T follicular helper cell (primary cell): ENCODE measurements at regions not wholly inside any gene's neighbourhood (a gene's known extent, or its start where the extent isn't known, plus 50 kb on each side); places are given as distances from the start of the nearest gene placed in this dataset.
A peak's percentile ranks its signal among the peaks of the same experiment; 100 is the strongest.
"Not testable (repeated sequence)": the region's sequence is repeated elsewhere in the genome, so short reads cannot be mapped to it uniquely, and the experiment has no call there.

ENCODE experiments used
- DNase-seq: peaks from one replicate; pipeline ENCODE4 v3.0.0-alpha.2; 2020; ENCODE audit warnings: low read depth

DNA sequence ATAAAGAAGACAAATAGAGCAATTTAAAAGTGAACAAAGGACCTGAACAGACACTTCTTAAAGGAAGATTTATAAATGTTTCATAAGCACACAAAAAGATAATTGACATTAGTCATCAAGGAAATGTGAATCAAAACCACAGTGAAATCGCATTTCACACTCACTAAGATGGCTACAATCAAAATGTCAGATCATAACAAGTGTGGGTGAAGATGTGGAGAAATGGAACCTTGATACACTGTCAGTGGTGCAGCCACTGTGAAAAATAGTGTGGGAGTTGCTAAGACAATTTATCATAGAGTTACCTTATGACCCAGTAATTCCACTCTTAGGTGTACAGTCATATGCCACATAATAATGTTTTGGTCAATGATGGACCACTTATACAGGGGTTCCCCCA, 54.5 kb upstream of the HTR4 start:
- DNase-seq = no peak

DNA sequence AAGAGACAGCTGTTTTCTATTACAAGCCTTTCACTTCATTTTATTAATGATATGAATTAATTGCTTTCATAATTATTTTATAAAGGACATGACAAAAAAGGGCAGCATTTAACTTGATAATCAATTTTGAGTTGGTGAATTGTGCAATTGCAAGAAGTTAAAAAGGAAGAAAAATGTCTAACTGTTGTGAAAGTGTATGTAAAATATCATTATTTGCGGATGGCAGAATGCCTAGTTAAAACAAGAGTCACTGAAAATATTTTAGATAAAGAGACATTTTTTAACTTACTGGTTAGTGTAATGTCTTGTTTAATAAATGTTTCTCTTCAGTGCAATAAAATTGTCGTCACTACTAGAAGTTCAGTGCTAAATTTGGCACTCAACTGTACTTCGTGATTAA, 57.6 kb upstream of the HTR4 start:
- DNase-seq = no peak

DNA sequence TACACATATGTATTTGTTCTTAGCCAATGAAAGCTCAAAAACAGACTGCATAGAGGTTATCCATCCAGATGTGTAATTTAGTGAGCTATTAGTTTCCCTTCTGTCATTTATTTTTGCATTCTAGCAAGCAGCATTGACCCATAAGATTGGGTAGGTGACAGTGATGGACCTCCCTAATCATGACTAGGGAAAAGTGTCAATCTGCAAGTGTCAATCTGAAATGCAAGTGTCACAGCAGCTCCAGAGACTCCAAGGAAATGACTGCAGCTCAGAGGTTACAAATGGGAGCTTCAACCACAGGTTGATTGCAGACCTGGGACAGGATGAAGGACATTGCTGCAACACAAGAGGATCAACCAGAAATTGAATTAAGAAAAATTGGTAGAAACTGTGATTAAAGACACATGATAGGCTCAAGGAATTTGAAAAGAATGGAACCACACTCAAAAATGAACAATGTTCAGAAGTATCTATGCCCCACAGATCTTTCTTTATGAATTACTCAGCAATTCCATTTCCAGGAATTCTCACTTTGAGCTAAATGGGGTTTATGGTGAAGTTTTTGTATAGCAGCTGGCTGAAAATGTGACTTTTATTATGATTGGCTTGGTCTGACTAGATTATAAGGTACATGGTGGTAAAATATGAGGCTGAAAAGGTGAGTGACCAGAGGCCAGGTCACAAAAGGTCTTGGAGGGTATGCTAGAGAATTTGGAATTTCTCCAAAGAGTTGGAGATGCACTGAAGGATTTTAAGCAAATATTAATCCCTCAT, 59.6 kb upstream of the HTR4 start:
- no peak for DNase-seq

DNA sequence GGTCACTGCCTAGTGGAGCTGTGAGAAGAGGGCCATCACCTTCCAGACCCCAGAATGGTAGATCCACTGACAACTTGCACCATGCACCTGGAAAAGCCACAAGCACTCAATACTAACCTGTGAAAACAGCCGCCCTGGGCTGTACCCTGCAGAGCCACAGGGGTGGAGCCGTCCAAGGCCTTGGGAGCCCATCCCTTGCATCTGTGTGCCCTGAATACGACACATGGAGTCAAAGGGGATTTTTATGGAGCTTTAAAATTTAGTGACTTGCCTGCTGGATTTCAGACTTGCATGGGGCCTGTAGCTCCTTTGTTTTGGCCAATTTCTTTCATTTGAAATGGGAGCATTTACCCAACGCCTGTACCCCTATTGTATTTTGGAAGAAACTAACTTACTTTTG, 62.4 kb upstream of the HTR4 start:
- DNase-seq = no peak

DNA sequence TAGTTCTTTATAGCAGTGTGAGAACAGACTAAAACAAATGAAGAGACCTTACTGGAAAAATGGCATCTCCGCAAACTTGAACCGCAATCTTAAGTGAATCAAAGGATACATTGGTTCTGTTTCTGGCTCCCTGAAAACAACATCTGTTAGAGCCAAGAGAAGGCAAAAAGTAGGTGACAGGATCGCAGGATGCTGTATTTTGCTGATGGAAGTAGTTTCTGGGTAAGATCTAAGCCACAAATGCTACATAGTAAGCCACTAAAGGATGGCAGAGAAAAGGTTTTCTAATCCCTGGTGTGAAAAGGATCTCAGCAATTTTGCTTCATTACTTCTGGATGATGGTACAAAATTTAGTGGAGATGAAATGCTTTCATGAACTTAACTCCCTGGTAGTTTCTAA, 63.3 kb upstream of the HTR4 start:
- DNase-seq = no peak

DNA sequence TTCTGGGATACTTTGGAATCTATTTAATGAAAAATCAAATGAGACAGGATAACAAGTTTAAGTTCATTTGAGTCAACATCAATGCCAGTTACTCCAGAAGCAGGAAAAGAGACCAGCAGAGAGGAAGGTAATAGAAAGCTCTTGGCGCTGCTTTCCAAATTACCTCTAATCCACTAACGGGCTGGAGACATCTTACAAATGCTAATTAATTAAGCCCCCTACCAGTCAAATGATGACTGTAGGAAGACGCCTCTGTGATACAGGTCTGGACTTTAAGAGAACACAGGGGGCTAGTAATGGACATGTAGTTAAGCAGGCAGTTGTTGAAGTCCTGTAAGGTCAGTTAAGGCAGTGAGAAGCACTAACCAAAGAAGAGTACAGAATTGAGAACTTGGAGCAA, 65.3 kb upstream of the HTR4 start:
- DNase-seq = no peak

DNA sequence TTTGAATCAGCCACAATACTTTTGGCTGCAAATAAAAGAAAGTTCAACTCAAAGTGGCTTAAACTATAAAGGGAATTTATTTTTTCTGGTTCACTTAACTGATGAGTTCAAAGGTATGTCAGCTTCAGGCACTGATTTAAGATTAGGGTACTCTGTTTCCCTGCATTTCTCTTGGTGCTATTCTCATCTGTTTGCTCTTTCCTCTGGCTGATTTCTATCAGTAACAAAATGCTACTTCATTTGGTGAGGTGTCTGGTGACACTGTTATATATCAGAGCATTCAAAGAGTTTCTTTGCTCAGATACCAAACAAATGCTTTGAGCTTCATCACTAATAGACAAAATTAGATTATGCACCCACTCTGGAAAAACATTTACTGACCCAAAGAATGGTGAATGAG, 65.9 kb upstream of the HTR4 start:
- DNase-seq = no peak

DNA sequence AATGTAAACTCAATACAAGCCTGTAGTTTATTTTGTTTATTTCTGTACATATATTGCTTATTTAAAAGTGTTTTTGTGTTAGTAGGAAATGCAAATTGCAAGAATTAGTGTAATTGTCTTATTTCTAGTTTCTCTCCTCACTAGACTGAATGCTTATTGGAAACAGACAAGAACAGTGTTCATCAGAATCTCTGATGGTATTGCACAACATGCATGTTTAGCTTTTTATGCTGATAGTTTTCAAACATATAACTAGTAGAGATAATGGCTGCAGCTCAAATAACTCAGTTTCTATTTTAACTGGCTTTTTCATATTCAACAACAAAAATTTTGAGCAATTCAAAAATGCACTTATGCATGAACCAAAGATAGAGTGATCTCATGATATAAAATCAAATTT, 68.8 kb upstream of the HTR4 start:
- no peak for DNase-seq

DNA sequence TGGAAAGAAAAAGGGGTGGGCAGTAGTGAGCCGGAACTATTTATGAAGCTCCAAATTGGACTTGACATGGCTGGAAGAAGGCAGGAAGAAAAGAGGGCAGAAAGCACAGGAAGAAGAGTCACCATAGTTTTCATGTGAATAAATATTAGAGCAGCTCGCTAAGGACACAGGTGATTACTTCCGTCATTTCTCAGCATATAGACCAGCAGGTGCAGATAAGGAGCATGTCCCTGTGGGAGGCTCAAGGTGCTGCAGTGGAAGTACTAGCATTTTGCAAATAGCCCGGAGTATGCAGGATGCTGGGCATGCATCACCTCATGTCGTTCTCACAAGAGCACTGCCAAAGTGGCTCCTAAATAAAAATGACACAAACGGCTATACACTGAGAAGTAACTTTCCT, 71.3 kb upstream of the HTR4 start:
- DNase-seq = no peak

DNA sequence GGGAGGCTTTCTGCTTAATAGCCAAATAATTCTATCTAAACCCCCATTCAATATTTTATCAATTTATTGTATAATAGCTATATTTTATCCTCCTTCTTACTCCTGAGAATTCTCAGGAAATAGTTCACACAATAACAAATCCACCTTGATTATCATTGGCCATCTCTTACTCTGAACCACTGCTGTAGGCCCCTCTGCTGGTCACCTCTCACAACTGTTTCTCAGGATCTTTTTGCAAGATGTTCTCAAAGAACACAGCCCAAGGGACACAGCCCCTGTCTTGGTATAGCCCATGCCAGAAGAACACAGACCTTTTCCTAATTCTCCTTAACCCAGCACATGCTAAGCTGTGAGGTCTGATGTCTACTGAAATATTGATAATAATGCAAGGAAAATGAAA, 74.9 kb upstream of the HTR4 start:
- no peak for DNase-seq

DNA sequence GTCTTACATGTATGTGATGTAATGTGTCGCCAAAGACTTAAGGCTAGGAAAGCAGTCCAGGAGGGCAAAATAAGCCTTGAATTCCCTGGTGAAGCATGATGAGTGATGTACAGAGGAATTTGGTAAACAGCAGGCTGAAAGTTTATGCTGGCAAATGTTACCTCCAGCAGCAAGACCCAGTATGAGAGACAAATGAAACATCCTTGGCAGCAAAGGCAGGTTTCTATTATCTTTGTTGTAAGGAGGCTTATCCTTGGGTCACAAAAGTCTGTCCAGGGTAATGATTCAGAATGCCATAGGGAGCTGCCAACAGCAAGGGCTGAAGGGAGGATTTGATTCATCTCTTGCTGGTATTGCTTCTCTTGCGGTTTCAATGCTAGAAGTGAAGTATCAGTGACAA, 75.9 kb upstream of the HTR4 start:
- DNase-seq = no peak

DNA sequence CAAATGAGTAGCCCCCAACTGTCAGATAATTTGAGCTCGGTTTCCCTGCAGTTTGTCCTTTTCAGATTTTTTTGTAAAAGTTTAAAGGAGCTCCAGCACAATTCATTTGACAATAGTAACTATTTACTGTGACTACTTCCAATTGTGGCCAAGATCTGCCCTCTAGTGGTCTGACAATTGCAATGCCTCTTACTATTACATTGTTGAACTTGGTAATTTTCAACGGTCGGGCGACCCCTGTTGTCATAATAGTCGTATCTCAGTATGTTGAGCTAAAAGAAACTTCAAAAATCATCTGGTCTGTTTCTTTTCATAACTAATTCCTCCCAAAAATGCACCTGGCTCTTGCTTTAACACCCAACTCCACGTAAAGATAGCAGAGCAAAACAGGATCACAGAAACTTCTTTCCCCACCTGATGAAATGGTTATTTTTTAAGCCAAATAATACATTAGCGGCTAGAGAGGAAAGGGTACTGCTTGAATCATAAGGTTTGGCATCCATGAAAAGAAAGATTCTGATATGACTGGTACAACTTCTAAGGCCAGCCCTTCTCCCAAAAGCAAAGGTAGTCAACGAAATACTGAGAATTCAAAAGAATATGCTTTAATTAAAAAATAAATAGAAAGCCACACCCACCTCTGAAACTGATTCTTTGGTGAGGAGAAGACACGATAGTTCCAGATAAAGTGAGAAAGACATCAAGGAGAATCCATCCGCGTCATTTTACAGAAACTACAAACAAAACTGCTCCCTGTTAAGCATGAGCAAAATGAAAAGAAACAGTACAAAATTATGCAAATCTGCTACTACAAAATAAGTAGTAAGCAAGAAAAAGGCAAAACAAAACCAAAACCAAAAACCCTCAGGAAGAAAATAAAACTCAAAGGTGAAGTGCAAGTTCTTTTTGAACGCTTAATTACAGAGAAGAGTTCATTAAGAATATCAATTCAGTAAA, 76.9 kb upstream of the HTR4 start:
- DNase-seq = peak; percentile 52

DNA sequence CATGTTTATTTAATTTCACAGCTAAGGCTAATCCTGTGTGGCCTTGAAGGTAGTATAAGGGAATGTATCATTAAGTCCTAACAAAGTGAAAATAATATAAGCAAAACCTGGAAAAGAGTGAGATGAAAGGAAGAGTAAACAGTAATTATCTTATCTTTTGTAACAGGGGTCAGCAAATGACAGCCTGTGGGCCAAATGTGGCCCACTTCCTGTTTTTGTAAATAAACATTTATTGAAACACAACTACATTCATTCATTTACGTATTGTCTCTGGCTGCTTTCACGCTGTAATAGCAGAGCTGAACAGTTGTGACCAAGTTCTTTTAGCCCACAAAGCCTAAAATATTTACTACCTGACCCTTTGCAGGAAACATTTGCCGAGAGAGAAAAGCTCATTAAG, 78.4 kb upstream of the HTR4 start:
- DNase-seq = no peak

DNA sequence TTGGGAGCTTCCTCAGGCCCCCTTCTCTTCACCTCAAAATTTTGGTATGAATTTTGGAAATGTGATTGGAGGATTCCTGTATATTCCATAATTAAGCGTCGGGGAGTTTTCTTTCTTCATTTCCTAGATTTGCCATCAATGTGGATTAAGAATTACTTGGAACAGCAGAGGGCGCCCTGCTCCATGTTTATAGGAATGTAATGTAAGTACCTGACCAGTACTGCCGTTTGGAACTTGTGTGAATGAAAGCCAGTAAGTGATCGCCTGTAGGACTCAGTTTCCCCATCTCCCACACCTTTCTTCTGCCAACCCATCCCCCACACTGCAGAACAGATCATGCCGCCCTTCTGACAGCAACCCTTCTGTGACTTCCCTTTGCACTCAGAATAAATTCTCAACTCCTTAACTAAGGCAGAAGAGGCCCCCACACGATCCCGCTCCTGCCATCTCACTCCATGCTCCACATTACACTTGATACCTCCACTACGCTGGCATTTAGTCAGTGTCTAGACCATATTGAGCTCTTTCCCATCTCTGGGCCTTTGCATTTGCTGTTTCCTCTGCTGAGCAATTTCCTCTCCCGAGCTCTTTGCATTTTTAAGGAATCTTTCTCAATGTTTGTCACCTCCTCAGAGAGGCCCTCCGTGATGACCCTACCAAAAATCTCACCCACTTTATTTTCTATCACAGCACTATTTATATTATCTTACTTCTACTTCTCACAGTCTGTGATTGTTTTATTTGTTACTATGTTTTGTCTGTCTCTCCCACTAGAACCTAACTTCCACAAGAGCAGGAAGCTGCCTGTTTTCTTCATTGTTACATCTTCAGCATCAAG, 79.5 kb upstream of the HTR4 start:
- DNase-seq = peak; percentile 54

DNA sequence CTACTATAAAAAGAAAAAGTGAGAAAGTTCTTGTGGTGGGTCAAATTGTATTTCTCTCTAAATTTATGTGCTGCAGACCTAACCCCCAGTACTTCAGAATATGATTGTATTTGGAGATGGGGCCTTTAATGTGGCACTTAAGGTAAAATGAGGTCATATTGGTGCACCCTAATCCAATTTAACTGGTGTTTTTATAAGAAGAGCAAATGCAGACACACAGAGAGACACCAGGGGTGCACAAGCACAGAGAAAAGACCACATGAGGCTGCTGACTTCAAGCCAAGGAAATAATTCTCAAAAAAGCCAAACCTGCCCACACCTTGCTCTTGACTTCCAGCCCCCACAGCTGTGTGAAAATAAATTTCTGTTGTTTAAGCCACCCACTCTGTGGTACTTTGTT, 80.2 kb upstream of the HTR4 start:
- no peak for DNase-seq

DNA sequence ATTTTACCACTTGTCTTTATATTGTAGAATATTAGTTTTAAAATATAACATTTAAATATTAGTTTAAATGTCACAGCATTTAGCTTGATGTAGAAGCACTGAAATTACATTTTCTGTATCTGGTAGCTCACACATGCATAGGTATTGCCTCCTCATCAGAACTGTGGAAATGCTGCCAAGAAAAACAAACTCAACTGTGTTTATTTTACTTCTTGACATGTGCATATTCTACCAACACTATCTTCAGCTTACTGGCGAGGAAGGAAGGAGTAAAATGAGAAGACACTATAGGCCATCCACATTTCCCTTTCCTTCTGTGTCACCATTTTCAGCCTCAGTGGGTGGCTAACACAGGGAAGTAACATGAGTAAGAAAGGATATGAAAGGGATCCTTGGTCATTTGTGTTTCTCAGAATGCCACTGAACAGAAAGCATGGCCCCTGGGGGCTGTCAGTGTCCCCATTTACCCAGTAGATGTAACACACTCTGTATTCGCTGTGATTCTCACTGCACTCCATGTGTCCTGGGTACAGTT, 81.0 kb upstream of the HTR4 start:
- DNase-seq = no peak

DNA sequence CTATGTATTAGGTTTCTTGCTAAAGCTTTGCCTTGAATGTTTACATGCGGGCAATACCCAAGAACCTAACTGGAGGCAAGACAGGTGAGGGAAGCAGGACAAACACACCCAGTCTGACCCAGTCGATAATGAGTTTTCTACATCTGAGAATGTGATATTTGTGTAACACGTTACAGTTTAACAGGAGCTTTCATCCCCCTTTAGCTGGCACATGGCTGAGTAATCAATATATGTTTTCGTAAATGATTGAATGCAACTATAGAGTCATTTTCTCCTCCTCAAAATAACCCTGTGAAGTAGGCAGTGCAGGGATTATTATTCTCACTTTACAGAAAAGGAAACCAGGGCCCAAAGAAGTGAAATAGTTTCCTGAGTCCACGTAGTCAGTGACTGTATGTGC, 84.7 kb upstream of the HTR4 start:
- no peak for DNase-seq

DNA sequence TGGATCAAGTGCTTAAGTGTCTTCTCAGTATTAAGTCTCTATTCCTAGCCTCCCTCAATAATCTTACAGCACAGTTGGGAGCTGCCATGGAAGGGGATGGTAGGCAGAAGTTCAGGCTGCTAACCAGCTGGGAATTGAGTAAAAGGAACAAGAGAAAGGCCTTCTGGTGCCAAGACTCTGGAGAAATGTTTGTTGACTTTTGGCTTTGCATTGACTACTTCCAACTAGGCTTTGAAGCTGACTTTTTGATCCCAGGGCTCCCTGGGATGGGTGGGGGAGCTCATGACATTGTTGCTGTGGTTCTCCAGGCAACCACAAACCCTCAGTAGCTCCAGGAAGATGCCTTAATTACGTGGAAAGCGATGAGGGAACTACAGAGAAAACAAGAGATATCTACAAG, 85.2 kb upstream of the HTR4 start:
- DNase-seq = no peak

DNA sequence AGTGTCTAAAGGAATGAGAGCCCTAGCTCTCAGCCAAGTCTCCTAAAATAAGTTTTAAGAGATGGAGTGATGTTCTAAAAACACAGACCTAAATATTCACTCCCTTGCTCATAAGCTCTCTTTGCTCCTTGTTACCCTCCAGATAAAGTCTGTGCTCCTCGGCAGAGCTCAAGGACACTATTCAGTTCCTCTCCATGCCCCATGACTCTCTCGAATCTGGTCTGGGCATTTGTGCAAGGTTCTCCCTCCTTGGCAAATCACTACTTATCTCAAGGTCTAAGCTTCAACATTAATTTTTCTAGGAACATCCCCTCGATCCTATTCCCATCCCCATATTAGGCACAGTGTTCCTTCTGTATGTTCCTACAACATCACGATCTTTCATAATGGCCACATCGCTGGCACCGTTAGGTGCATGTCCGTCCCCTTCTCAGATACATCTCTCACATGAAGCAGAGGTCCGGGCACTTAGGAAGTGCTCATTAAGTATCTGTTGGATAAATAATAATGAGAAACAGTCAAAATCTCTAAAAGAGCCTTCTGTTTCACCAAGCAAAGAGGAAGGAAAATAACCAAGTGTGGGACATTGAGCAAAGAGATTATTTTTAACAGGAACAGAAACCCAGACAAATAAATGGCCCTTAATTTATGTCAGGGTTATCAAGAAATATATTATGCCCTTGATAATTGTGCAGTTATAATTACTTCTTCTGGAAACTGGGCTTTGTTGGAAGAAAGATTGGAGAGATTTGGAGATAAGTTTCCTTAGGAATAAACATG, 85.9 kb upstream of the HTR4 start:
- DNase-seq = no peak

DNA sequence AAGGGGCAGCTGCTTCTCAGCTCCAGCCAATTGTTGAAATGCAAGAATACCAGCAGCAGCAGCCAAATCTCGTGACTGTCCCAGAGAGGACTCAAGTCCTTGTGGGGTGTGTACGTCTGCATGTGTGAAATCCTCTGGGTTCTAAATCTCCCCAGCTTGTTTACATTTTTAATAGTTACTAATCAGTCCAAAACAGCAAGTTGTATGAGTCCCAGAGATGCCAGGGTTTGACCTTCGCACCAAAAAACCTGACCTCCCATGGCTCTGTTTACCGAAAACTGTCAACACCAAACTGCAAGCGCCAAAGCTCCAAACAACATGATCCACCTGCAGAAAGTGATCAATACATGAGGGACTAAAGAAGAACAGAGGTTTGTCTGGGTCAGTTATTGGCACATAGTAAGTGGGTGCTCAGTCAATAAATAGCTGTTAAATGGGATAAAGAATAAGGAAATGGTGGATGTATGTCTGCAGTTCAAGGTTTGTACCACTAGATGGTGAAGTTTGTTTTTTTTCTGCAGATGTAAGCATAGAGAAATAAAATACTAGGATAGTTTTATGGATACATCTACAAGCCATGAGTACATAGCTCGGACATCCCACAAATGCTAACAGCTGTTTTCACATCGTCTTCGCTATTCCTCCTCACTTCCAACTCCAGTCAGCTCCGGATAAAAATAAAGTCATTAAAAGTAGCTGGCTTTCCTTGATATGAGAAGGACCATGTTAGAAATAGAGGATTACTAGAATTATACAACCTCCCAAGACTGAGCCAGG, 85.3 kb upstream of the ADRB2 start:
- DNase-seq = no peak

DNA sequence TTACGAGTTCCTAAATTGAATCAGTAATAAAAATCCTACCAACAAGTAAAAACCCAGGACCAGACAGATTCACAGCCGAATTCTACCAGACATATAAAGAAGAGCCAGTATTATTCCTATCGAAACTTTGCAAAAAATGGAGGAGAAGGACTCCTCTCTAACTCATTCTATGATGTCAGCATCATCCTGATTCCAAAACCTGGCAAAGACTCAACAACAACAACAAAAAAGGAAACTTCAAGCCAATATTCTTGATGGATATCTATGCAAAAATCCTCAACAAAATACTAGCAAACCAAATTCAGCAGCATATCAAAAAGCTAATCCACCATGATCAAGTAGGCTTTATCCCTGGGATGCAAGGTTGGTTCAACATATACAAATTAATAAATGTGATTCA, 84.6 kb upstream of the ADRB2 start:
- DNase-seq = not testable (repeated sequence)
